ENCODE measurements at regions not wholly inside any gene's neighbourhood (a gene's known extent, or its start where the extent isn't known, plus 50 kb on each side); places are given as distances from the start of the nearest gene placed in this dataset.

DNA sequence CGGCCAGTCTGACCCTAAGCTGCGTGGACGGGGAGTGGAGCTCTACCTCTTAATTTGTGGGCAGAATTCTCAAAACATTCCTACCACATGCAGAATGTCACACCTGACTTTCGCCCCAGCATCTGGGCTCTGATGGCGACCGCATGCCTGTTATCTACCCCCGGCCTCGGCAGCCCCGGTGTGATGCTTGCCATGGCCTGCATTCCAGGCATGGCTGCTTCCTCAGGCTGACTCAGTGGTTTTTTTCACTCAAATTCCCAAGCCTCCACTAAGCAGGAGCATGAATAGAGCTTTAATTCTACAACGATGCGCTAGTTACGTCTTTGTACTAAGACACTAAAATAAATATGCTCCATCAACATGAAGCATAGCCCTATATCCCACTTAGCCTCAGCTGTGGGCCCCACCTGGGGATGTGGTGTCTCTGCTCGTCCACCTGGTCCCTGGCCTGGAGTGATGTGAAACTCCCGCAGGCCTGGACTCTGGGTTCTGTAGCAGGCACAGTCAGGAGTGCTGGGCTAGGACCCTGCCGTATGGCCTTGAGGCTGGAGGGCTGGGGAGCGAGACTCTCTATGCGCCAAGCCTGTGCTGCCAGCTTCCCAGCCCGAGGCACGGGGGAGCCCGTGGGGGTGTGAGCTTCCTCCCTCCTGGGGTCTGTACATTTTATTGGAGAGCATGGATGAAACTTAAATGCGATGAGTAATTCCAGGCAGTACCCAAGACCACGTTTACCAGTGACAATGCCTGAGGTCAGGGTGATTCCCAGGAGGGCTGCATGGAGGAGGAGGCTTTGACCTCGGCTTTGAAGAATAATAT, 153.2 kb downstream of the CTTN start:
- DNase-seq (ENCODE audit: low spot score) (no peak), ATAC-seq (no peak), FAIRE-seq (no peak)
- no peaks in the 10 kb centered on the region for H3K27me3 ChIP-seq (ENCODE audit: control insufficient read depth in 1 of 2, insufficient read depth in 2 of 2, low read length in 2 of 2)
- WGBS (ENCODE audit: low lambda C conversion rate) = 90% methylated on average over 18 of the region's 23 CpGs
- no TSS peak for BruUV-seq (replicated peaks)
- H3K4me2 ChIP-seq (ENCODE audit: low read depth, low read length) = no peak overlapping the region
- peaks cover 3% of the 10 kb centered on the region; the same call in 1 of the 2 replicates for H4K20me1 ChIP-seq (ENCODE audit: insufficient read depth, low read length)
- no peak overlapping the region for H3K9ac ChIP-seq (ENCODE audit: insufficient read depth, low read depth, low read length)
- H3K9me3 ChIP-seq (ENCODE audit: low read length) = no peaks in the 10 kb centered on the region
- no peak overlapping the region for H2AFZ ChIP-seq (ENCODE audit: low read length)
- H3K27ac ChIP-seq (ENCODE audit: extremely low read length, insufficient read depth, low read length) = no peak overlapping the region
- H3K36me3 ChIP-seq (replicated peaks in 1 of 2; ENCODE audit: control insufficient read depth in 1 of 2, insufficient read depth in 2 of 2, low read length in 2 of 2) = no peaks in the 10 kb centered on the region; a peak in 1 of 5 replicates
- H3K4me3 ChIP-seq (replicated peaks in 1 of 3; ENCODE audit: insufficient read depth in 1 of 3, low read depth in 2 of 3, low read length in 3 of 3) = no peak overlapping the region
- H3K79me2 ChIP-seq (ENCODE audit: insufficient read depth, low read length) = no peaks in the 10 kb centered on the region
- in situ Hi-C loops (cut with HindIII; ENCODE audit: extremely low pct_ligation_motif_present, low pct_unique_long_range_greater_than_20kb) (no loop called here), intact Hi-C loops (cut with micrococcal nuclease; ENCODE audit: unreplicated experiment) (no loop called here)
- POLR2A ChIA-PET = no interaction called here
- no peaks in the 10 kb centered on the region for H3K4me1 ChIP-seq (ENCODE audit: insufficient read depth, low read length)
- TF ChIP-seq ZFP36 (IDR thresholded peaks at IDR 0.05; ENCODE audit: borderline replicate concordance, low read depth, low read length, partially characterized antibody) = peak; percentile 59
- TF ChIP-seq ZNF766 (CRISPR knock-in tag; IDR thresholded peaks at IDR 0.05; ENCODE audit: borderline replicate concordance) = no peak
- CTCF ChIA-PET (ENCODE audit: low intra/inter-chr PET ratio, low total read pairs) = no interaction called here

DNA sequence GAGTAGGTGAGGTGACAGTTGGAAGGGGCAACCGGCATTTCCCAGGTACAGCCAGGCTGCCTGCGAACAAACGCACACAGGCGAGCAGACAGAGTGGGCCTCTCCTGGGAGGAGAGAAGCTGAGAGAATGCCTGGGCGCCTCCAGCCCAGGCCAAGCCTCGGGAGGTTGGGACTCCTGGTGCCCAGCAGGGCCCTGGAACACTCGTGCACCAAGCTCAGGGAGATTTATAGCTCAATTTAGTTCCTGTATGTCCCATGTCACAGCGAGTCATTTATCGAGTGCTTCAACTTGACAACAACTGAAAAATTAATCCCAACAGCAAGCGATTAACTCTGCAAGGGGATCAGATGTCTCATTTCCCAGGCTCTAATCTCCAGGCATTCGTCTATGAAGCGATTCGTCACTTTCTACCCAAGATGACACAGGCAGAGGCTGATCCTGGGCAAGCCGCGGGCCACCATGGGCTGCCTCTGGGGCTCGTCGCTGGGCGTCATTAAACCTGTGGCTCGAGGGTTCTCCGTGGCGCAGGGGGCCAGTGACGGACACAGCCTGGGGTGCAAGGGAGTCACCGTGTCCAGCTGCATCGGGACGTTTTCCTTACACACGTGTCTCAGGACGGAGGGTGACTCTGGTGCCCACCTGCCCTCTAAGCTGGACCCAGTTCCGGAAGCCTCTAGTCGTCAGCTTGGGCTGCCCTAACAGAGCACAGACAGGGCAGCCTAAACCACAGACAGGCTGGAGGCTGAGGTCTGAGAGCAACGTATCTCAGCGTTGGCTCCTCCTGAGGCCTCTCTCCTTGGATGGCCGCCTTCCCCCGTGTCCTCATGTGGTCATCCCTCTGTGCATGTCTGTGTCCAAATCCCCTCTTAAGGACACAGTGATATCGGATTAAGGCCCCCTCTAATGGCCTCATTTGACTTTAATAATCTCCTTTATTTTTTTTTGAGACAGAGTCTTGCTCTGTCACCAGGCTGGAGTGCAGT, 154.1 kb downstream of the CTTN start:
- BruUV-seq (replicated peaks) = no TSS peak

More for the DNA sequence above, 154.1 kb downstream of the CTTN start:
- in situ Hi-C loops (cut with HindIII; ENCODE audit: extremely low pct_ligation_motif_present, low pct_unique_long_range_greater_than_20kb) = no loop called here
- CTCF ChIA-PET (ENCODE audit: low intra/inter-chr PET ratio, low total read pairs) = no interaction called here
- Histone ChIP-seq H4K20me1 (ENCODE audit: insufficient read depth, low read length) (no peaks in the 10 kb centered on the region), H3K27ac (ENCODE audit: extremely low read length, insufficient read depth, low read length) (no peak overlapping the region), H3K4me2 (ENCODE audit: low read depth, low read length) (no peak overlapping the region), H3K9me3 (ENCODE audit: low read length) (no peaks in the 10 kb centered on the region), H3K79me2 (ENCODE audit: insufficient read depth, low read length) (no peaks in the 10 kb centered on the region), H3K9ac (ENCODE audit: insufficient read depth, low read depth, low read length) (no peak overlapping the region), H3K36me3 (replicated peaks in 1 of 2; ENCODE audit: control insufficient read depth in 1 of 2, insufficient read depth in 2 of 2, low read length in 2 of 2) (no peaks in the 10 kb centered on the region; a peak in 1 of 5 replicates), H3K4me1 (ENCODE audit: insufficient read depth, low read length) (no peaks in the 10 kb centered on the region), H2AFZ (ENCODE audit: low read length) (no peak overlapping the region), H3K27me3 (ENCODE audit: control insufficient read depth in 1 of 2, insufficient read depth in 2 of 2, low read length in 2 of 2) (no peaks in the 10 kb centered on the region), H3K4me3 (replicated peaks in 1 of 3; ENCODE audit: insufficient read depth in 1 of 3, low read depth in 2 of 3, low read length in 3 of 3) (no peak overlapping the region)
- intact Hi-C loops (cut with micrococcal nuclease; ENCODE audit: unreplicated experiment) = no loop called here
- TF ChIP-seq HNRNPUL1 (IDR thresholded peaks at IDR 0.05; ENCODE audit: low read depth, low read length) (no peak), ZSCAN30 (CRISPR knock-in tag; IDR thresholded peaks at IDR 0.05) (no peak), ZFX (CRISPR knock-in tag; IDR thresholded peaks at IDR 0.05; ENCODE audit: low read depth) (no peak), ZNF619 (CRISPR knock-in tag; IDR thresholded peaks at IDR 0.05) (no peak), DR1 (CRISPR knock-in tag; IDR thresholded peaks at IDR 0.05) (no peak), NFATC3 (CRISPR knock-in tag; IDR thresholded peaks at IDR 0.05) (no peak), HNRNPH1 (optimal IDR thresholded peaks at IDR 0.05; ENCODE audit: low read depth, low read length) (no peak)
- TF ChIP-seq, protein P1, sequence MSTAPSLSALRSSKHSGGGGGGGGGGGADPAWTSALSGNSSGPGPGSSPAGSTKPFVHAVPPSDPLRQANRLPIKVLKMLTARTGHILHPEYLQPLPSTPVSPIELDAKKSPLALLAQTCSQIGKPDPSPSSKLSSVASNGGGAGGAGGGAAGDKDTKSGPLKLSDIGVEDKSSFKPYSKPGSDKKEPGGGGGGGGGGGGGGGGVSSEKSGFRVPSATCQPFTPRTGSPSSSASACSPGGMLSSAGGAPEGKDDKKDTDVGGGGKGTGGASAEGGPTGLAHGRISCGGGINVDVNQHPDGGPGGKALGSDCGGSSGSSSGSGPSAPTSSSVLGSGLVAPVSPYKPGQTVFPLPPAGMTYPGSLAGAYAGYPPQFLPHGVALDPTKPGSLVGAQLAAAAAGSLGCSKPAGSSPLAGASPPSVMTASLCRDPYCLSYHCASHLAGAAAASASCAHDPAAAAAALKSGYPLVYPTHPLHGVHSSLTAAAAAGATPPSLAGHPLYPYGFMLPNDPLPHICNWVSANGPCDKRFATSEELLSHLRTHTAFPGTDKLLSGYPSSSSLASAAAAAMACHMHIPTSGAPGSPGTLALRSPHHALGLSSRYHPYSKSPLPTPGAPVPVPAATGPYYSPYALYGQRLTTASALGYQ (CRISPR knock-in tag; IDR thresholded peaks at IDR 0.05) = no peak
- no peak for FAIRE-seq
- DNase-seq (ENCODE audit: low spot score) = no peak
- 93% methylated on average over 19 of the region's 34 CpGs for WGBS (ENCODE audit: low lambda C conversion rate)
- no peak for ATAC-seq
- POLR2A ChIA-PET = no interaction called here
